ENCODE measurements at regions not wholly inside any gene's neighbourhood (a gene's known extent, or its start where the extent isn't known, plus 50 kb on each side); places are given as distances from the start of the nearest gene placed in this dataset.

DNA sequence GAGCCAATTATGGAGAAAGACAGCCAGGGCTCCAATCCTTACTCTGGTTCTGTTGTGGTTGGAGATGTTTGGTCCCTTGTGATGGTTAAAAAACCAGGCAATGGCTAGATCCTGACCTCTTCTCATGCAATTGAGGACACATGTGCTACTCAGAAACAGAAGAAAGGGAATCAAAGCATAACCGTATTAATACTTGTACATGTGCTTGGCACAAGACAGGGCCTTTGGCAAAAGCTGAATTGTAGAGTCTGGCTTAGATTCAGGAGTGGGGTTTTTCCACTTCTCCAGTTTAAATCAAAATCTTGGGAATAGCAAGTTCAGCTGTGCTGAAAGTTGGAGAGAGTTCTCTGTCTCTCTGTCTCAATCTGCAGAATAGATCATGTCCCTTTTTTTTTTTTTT lies 80.1 kb upstream of the E2F8 start:
- Mint-ChIP-seq H3K9me3 (no peaks in the 10 kb centered on the region), H3K27ac (no peak overlapping the region), H3K27me3 (ENCODE audit: insufficient read depth, low read depth, poor library complexity) (no peaks in the 10 kb centered on the region), H3K4me3 (no peak overlapping the region), H3K4me1 (no peaks in the 10 kb centered on the region), H3K36me3 (ENCODE audit: low read depth) (no peaks in the 10 kb centered on the region)
- no peaks in the 10 kb centered on the region for H3K36me3 ChIP-seq (ENCODE audit: insufficient read depth)
- H3K4me3 ChIP-seq = no peak overlapping the region
- TF ChIP-seq, protein P1, sequence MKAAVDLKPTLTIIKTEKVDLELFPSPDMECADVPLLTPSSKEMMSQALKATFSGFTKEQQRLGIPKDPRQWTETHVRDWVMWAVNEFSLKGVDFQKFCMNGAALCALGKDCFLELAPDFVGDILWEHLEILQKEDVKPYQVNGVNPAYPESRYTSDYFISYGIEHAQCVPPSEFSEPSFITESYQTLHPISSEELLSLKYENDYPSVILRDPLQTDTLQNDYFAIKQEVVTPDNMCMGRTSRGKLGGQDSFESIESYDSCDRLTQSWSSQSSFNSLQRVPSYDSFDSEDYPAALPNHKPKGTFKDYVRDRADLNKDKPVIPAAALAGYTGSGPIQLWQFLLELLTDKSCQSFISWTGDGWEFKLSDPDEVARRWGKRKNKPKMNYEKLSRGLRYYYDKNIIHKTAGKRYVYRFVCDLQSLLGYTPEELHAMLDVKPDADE (IDR thresholded peaks at IDR 0.05) = no peak
- TF ChIP-seq, protein P2, sequence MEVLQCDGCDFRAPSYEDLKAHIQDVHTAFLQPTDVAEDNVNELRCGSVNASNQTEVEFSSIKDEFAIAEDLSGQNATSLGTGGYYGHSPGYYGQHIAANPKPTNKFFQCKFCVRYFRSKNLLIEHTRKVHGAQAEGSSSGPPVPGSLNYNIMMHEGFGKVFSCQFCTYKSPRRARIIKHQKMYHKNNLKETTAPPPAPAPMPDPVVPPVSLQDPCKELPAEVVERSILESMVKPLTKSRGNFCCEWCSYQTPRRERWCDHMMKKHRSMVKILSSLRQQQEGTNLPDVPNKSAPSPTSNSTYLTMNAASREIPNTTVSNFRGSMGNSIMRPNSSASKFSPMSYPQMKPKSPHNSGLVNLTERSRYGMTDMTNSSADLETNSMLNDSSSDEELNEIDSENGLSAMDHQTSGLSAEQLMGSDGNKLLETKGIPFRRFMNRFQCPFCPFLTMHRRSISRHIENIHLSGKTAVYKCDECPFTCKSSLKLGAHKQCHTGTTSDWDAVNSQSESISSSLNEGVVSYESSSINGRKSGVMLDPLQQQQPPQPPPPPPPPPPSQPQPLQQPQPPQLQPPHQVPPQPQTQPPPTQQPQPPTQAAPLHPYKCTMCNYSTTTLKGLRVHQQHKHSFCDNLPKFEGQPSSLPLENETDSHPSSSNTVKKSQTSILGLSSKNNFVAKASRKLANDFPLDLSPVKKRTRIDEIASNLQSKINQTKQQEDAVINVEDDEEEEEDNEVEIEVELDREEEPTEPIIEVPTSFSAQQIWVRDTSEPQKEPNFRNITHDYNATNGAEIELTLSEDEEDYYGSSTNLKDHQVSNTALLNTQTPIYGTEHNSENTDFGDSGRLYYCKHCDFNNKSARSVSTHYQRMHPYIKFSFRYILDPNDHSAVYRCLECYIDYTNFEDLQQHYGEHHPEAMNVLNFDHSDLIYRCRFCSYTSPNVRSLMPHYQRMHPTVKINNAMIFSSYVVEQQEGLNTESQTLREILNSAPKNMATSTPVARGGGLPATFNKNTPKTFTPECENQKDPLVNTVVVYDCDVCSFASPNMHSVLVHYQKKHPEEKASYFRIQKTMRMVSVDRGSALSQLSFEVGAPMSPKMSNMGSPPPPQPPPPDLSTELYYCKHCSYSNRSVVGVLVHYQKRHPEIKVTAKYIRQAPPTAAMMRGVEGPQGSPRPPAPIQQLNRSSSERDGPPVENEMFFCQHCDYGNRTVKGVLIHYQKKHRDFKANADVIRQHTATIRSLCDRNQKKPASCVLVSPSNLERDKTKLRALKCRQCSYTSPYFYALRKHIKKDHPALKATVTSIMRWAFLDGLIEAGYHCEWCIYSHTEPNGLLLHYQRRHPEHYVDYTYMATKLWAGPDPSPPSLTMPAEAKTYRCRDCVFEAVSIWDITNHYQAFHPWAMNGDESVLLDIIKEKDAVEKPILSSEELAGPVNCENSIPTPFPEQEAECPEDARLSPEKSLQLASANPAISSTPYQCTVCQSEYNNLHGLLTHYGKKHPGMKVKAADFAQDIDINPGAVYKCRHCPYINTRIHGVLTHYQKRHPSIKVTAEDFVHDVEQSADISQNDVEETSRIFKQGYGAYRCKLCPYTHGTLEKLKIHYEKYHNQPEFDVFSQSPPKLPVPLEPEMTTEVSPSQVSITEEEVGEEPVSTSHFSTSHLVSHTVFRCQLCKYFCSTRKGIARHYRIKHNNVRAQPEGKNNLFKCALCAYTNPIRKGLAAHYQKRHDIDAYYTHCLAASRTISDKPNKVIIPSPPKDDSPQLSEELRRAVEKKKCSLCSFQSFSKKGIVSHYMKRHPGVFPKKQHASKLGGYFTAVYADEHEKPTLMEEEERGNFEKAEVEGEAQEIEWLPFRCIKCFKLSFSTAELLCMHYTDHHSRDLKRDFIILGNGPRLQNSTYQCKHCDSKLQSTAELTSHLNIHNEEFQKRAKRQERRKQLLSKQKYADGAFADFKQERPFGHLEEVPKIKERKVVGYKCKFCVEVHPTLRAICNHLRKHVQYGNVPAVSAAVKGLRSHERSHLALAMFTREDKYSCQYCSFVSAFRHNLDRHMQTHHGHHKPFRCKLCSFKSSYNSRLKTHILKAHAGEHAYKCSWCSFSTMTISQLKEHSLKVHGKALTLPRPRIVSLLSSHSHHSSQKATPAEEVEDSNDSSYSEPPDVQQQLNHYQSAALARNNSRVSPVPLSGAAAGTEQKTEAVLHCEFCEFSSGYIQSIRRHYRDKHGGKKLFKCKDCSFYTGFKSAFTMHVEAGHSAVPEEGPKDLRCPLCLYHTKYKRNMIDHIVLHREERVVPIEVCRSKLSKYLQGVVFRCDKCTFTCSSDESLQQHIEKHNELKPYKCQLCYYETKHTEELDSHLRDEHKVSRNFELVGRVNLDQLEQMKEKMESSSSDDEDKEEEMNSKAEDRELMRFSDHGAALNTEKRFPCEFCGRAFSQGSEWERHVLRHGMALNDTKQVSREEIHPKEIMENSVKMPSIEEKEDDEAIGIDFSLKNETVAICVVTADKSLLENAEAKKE (CRISPR knock-in tag; IDR thresholded peaks at IDR 0.05) = no peak
- no peak for TF ChIP-seq JUNB (IDR thresholded peaks at IDR 0.05; ENCODE audit: unreplicated experiment)
- no peak for TF ChIP-seq POLR2AphosphoS5 (IDR thresholded peaks at IDR 0.05; ENCODE audit: low read depth)
- TF ChIP-seq, protein P3, sequence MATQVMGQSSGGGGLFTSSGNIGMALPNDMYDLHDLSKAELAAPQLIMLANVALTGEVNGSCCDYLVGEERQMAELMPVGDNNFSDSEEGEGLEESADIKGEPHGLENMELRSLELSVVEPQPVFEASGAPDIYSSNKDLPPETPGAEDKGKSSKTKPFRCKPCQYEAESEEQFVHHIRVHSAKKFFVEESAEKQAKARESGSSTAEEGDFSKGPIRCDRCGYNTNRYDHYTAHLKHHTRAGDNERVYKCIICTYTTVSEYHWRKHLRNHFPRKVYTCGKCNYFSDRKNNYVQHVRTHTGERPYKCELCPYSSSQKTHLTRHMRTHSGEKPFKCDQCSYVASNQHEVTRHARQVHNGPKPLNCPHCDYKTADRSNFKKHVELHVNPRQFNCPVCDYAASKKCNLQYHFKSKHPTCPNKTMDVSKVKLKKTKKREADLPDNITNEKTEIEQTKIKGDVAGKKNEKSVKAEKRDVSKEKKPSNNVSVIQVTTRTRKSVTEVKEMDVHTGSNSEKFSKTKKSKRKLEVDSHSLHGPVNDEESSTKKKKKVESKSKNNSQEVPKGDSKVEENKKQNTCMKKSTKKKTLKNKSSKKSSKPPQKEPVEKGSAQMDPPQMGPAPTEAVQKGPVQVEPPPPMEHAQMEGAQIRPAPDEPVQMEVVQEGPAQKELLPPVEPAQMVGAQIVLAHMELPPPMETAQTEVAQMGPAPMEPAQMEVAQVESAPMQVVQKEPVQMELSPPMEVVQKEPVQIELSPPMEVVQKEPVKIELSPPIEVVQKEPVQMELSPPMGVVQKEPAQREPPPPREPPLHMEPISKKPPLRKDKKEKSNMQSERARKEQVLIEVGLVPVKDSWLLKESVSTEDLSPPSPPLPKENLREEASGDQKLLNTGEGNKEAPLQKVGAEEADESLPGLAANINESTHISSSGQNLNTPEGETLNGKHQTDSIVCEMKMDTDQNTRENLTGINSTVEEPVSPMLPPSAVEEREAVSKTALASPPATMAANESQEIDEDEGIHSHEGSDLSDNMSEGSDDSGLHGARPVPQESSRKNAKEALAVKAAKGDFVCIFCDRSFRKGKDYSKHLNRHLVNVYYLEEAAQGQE (IDR thresholded peaks at IDR 0.05; ENCODE audit: unreplicated experiment) = no peak
- TF ChIP-seq EZH2 (IDR thresholded peaks at IDR 0.05; ENCODE audit: low read depth, unreplicated experiment) = no peak
- TF ChIP-seq STAT1 (IDR thresholded peaks at IDR 0.05; ENCODE audit: unreplicated experiment) = no peak
- TF ChIP-seq EZH2phosphoT487 (IDR thresholded peaks at IDR 0.05; ENCODE audit: unreplicated experiment) = no peak
- TF ChIP-seq ZNF114 (CRISPR knock-in tag; IDR thresholded peaks at IDR 0.05) = no peak
- TF ChIP-seq NANOG (IDR thresholded peaks at IDR 0.05; ENCODE audit: borderline replicate concordance) = no peak
- TF ChIP-seq CREB1 (CRISPR knock-in tag; IDR thresholded peaks at IDR 0.05; ENCODE audit: low read depth) = no peak
- TF ChIP-seq ZNF331 (CRISPR knock-in tag; IDR thresholded peaks at IDR 0.05; ENCODE audit: low read depth) = no peak
- TF ChIP-seq, protein P4, sequence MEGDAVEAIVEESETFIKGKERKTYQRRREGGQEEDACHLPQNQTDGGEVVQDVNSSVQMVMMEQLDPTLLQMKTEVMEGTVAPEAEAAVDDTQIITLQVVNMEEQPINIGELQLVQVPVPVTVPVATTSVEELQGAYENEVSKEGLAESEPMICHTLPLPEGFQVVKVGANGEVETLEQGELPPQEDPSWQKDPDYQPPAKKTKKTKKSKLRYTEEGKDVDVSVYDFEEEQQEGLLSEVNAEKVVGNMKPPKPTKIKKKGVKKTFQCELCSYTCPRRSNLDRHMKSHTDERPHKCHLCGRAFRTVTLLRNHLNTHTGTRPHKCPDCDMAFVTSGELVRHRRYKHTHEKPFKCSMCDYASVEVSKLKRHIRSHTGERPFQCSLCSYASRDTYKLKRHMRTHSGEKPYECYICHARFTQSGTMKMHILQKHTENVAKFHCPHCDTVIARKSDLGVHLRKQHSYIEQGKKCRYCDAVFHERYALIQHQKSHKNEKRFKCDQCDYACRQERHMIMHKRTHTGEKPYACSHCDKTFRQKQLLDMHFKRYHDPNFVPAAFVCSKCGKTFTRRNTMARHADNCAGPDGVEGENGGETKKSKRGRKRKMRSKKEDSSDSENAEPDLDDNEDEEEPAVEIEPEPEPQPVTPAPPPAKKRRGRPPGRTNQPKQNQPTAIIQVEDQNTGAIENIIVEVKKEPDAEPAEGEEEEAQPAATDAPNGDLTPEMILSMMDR (conservative IDR thresholded peaks at IDR 0.05; ENCODE audit: low read depth in 2 of 2) = no peak
- no peaks in the 10 kb centered on the region for H3K4me1 ChIP-seq (ENCODE audit: insufficient read depth)
- no peaks in the 10 kb centered on the region for H3K79me2 ChIP-seq (replicated peaks; ENCODE audit: insufficient read depth)
- H3K27ac ChIP-seq (ENCODE audit: low read depth) = no peak overlapping the region
- H4K20me1 ChIP-seq (replicated peaks; ENCODE audit: insufficient read depth) = no peaks in the 10 kb centered on the region; the same call in 1 of the 2 replicates
- H3F3A ChIP-seq (replicated peaks; ENCODE audit: low read depth) = no peaks in the 10 kb centered on the region
- no peak for DNase-seq (ENCODE audit: low spot score)
- no peaks in the 10 kb centered on the region for H3K27me3 ChIP-seq (ENCODE audit: insufficient read depth)
- ATAC-seq = no peak
- no peak overlapping the region for H3K4me2 ChIP-seq
- H2AFZ ChIP-seq = no peak overlapping the region
- H3K9me2 ChIP-seq (ENCODE audit: insufficient read depth) = no peaks in the 10 kb centered on the region
